A549 (cell line): ENCODE measurements at regions not wholly inside any gene's neighbourhood (a gene's known extent, or its start where the extent isn't known, plus 50 kb on each side); places are given as distances from the start of the nearest gene placed in this dataset.

ENCODE experiments used
- ATAC-seq, 2 experiments: fragments of 200-7000 bp in 1 of 2; fragments of >200 bp in 1 of 2; cut with Nextera tagmentation in 1 of 2; cut with Tn5 transposase in 1 of 2; 3 replicates each; pipeline versions ENCODE4 v1.8.0 to v1.9.1; 2018 to 2020; ENCODE audit warnings: mild to moderate bottlenecking in 1 of 2, moderate library complexity in 1 of 2
- CTCF ChIA-PET: fragments of 300-600 bp; sonication (Branson Sonifier 250); formaldehyde crosslinking; extraction: SDS; loops from one replicate; lab custom pipeline; 2021; ENCODE audit warnings: antibody characterized with exemption, inconsistent platforms; lab: Yijun Ruan, JAX
- POLR2A ChIA-PET: fragments of 350-600 bp; formaldehyde crosslinking; extraction: SDS; loops from one replicate; lab custom pipeline; 2021; ENCODE audit warnings: antibody characterized with exemption, inconsistent platforms; lab: Yijun Ruan, JAX
- DNase-seq, 2 experiments: peaks; one replicate each; pipeline versions ENCODE4 v3.0.0 to v3.0.0-alpha.2; 2011 to 2016; ENCODE audit warnings: low read depth in 1 of 2, low spot score in 1 of 2
- FAIRE-seq: peaks from 2 replicates; lab custom pipeline; 2011; peaks lifted over from hg19 to GRCh38; lab: Jason Lieb, UNC
- H3K27ac ChIP-seq, 2 experiments: fragments of >200 bp; sonication (Bioruptor Twin); formaldehyde crosslinking; 3 replicates each; pipeline ENCODE4 v1.5.1; 2016 to 2017
- H3K4me1 ChIP-seq: fragments of >200 bp; sonication (Bioruptor Twin); formaldehyde crosslinking; 3 replicates; pipeline ENCODE4 v1.6.1; 2016
- H3K4me2 ChIP-seq: fragments of >200 bp; sonication (Bioruptor Twin); formaldehyde crosslinking; 3 replicates; pipeline ENCODE4 v1.6.1; 2016
- H3K4me3 ChIP-seq: fragments of >200 bp; sonication (Bioruptor Twin); formaldehyde crosslinking; 3 replicates; pipeline ENCODE4 v1.5.1; 2016
- H3K9me3 ChIP-seq: fragments of >200 bp; sonication (Bioruptor Twin); formaldehyde crosslinking; 3 replicates; pipeline ENCODE4 v1.6.1; 2016
- BHLHE40 ChIP-seq: IDR thresholded peaks from 2 replicates; pipeline ENCODE4 v1.6.1; 2012; ENCODE audit warnings: low read depth, low read length, inconsistent platforms
- CBX2 ChIP-seq: fragments of 200-600 bp; sonication (generic); IDR thresholded peaks from 2 replicates; pipeline ENCODE4 v1.6.1; 2016; ENCODE audit warnings: low read depth, mild to moderate bottlenecking, borderline replicate concordance
- CBX8 ChIP-seq: fragments of 200-600 bp; sonication (generic); IDR thresholded peaks from 2 replicates; pipeline ENCODE4 v1.6.1; 2016
- CHD2 ChIP-seq: fragments of 150-350 bp; IDR thresholded peaks from 2 replicates; pipeline ENCODE4 v1.6.1; 2014; ENCODE audit warnings: low read length; ENCODE audit not compliant: partially characterized antibody
- EP300 ChIP-seq, 2 experiments: fragments of >200 bp; sonication (Bioruptor Twin); formaldehyde crosslinking; IDR thresholded peaks; 2 replicates in 1 of 2; 3 replicates in 1 of 2; pipeline ENCODE4 v1.6.1; 2016 to 2017
- ESRRA ChIP-seq: fragments of 150-350 bp; IDR thresholded peaks from 2 replicates; pipeline ENCODE4 v1.6.1; 2014; ENCODE audit warnings: mild to moderate bottlenecking, low read length, borderline replicate concordance
- FOSL2 ChIP-seq, 2 experiments: fragments of 450-650 bp in 1 of 2; fragments of >200 bp in 1 of 2; sonication (Bioruptor Twin) in 1 of 2; formaldehyde crosslinking; IDR thresholded peaks; 2 replicates each; pipeline versions ENCODE4 v1.5.0 to v1.6.1; 2016 to 2020; ENCODE audit warnings: mild to moderate bottlenecking in 1 of 2, moderate library complexity in 1 of 2
- GATA3 ChIP-seq: IDR thresholded peaks from 2 replicates; pipeline ENCODE4 v1.6.1; 2012; ENCODE audit warnings: borderline replicate concordance
- HDAC2 ChIP-seq: fragments of 200-600 bp; sonication (generic); IDR thresholded peaks from 2 replicates; pipeline ENCODE4 v1.6.1; 2016
- JUNB ChIP-seq: fragments of >200 bp; sonication (Bioruptor Twin); formaldehyde crosslinking; IDR thresholded peaks from 2 replicates; pipeline ENCODE4 v1.6.1; 2016
- KDM1A ChIP-seq: fragments of 200-600 bp; sonication (generic); IDR thresholded peaks from 2 replicates; pipeline ENCODE4 v1.6.1; 2016; ENCODE audit warnings: low read depth, mild to moderate bottlenecking
- MYC ChIP-seq: IDR thresholded peaks from 2 replicates; pipeline ENCODE4 v1.6.1; 2012; ENCODE audit warnings: mild to moderate bottlenecking, inconsistent platforms, low read length, improper control_type of control experiment, borderline replicate concordance
- NFE2L2 ChIP-seq: fragments of 150-350 bp; conservative IDR thresholded peaks from 2 replicates; pipeline ENCODE4 v1.6.1; 2014; ENCODE audit warnings: low read length
- NPAS2 ChIP-seq: fragments of 250-450 bp; sonication (Bioruptor Pico); IDR thresholded peaks from 2 replicates; pipeline ENCODE4 v1.8.0; 2022; ENCODE audit warnings: mild to moderate bottlenecking, moderate library complexity, borderline replicate concordance
- PHF8 ChIP-seq: fragments of 200-600 bp; sonication (generic); IDR thresholded peaks from 2 replicates; pipeline ENCODE4 v1.6.1; 2016; ENCODE audit warnings: low read depth, mild to moderate bottlenecking, antibody characterized with exemption, moderate library complexity, borderline replicate concordance
- POLR2A ChIP-seq: IDR thresholded peaks from 2 replicates; pipeline ENCODE4 v1.6.1; 2012; ENCODE audit warnings: mild to moderate bottlenecking, low read length
- RAD21 ChIP-seq, 2 experiments: fragments of >200 bp in 1 of 2; sonication (Bioruptor Twin) in 1 of 2; formaldehyde crosslinking in 1 of 2; IDR thresholded peaks in 1 of 2; conservative IDR thresholded peaks in 1 of 2; 2 replicates in 1 of 2; 3 replicates in 1 of 2; pipeline ENCODE4 v1.6.1; 2012 to 2018; ENCODE audit warnings: inconsistent platforms in 1 of 2
- TFCP2L1 ChIP-seq: fragments of 250-450 bp; sonication (Bioruptor Pico); IDR thresholded peaks from 2 replicates; pipeline ENCODE4 v1.5.0; 2021; ENCODE audit warnings: mild to moderate bottlenecking
- TP53 ChIP-seq: fragments of 250-450 bp; sonication (Bioruptor Pico); IDR thresholded peaks from 2 replicates; pipeline ENCODE4 v1.5.0; 2021; ENCODE audit warnings: mild to moderate bottlenecking, moderate library complexity
- ZNF302 ChIP-seq: fragments of 250-450 bp; sonication (Bioruptor Pico); IDR thresholded peaks from 2 replicates; pipeline ENCODE4 v1.9.0; 2021; ENCODE audit warnings: inconsistent platforms, mild to moderate bottlenecking, moderate library complexity
- ZSCAN20 ChIP-seq: fragments of 250-450 bp; sonication (Bioruptor Pico); IDR thresholded peaks from 2 replicates; pipeline ENCODE4 v1.8.0; 2022; ENCODE audit warnings: mild to moderate bottlenecking, moderate library complexity
- WGBS: methylation state at CpG from one replicate; pipeline ENCODE4 v1.1.6; 2017; ENCODE audit errors: missing lambda C conversion rate; 5-methylcytosine and 5-hydroxymethylcytosine counted together
- TF ChIP-seq, protein P1 (sequence below): IDR thresholded peaks from 2 replicates; pipeline ENCODE4 v1.6.1; 2012
- TF ChIP-seq, protein P2 (sequence below): fragments of >200 bp; sonication (Bioruptor Twin); formaldehyde crosslinking; IDR thresholded peaks from 3 replicates; pipeline ENCODE4 v1.6.1; 2016
- TF ChIP-seq, protein P3 (sequence below): fragments of >200 bp; sonication (Bioruptor Twin); formaldehyde crosslinking; IDR thresholded peaks from 2 replicates; pipeline ENCODE4 v1.6.1; 2016
- TF ChIP-seq, protein P4 (sequence below): fragments of 150-350 bp; IDR thresholded peaks from 2 replicates; pipeline ENCODE4 v1.6.1; 2014; ENCODE audit warnings: low read depth, mild to moderate bottlenecking, low read length
- TF ChIP-seq, protein P5 (sequence below): IDR thresholded peaks from 2 replicates; pipeline ENCODE4 v1.6.1; 2012; ENCODE audit warnings: low read depth, borderline replicate concordance
- TF ChIP-seq, protein P6 (sequence below): fragments of 450-650 bp; IDR thresholded peaks from 2 replicates; pipeline ENCODE4 v1.6.1; 2014; ENCODE audit warnings: antibody characterized with exemption
- TF ChIP-seq, protein P7 (sequence below): fragments of >200 bp; sonication (Bioruptor Twin); formaldehyde crosslinking; IDR thresholded peaks from 3 replicates; pipeline ENCODE4 v1.5.1; 2016

DNA sequence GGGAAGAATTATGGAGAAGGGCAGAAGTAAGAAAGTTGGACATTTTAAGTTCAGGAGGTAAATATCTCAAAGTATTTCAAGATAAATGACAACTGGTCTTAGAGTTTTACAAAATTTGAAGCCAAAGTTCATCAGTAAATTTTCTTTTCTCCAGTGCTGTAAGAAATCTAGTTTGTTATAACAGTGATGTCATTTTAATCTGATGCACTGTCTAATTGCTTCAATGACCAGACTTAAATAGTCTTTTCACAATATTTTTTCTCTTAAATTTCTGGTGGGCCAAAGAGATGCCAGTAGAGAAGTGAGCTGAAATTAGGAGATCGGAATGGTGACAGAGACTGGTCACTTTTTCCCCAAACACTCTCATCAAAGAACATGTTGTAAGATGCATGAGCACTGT lies 156.5 kb upstream of the TMEM161B start:
- H3K4me1 ChIP-seq, result no peaks in the 10 kb centered on the region
- no peak overlapping the region for H3K27ac ChIP-seq
- WGBS, result 53% methylated on average over 1 of the region's 1 CpG
- ChIA-PET POLR2A (no interaction called here), CTCF (no interaction called here)
- H3K4me3 ChIP-seq, result no peak overlapping the region
- no peaks in the 10 kb centered on the region for H3K9me3 ChIP-seq
- DNase-seq, result no peak
- FAIRE-seq, result no peak
- H3K4me2 ChIP-seq, result no peak overlapping the region
- no peak for ATAC-seq
- no peak for TF ChIP-seq ZSCAN20
- no peak for TF ChIP-seq FOSL2 (IDR thresholded peaks at IDR 0.05)
- TF ChIP-seq FOSL2 (CRISPR knock-in tag; IDR thresholded peaks at IDR 0.05), result no peak
- TF ChIP-seq, protein P1, sequence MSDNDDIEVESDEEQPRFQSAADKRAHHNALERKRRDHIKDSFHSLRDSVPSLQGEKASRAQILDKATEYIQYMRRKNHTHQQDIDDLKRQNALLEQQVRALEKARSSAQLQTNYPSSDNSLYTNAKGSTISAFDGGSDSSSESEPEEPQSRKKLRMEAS, result no peak
- TF ChIP-seq, protein P2, sequence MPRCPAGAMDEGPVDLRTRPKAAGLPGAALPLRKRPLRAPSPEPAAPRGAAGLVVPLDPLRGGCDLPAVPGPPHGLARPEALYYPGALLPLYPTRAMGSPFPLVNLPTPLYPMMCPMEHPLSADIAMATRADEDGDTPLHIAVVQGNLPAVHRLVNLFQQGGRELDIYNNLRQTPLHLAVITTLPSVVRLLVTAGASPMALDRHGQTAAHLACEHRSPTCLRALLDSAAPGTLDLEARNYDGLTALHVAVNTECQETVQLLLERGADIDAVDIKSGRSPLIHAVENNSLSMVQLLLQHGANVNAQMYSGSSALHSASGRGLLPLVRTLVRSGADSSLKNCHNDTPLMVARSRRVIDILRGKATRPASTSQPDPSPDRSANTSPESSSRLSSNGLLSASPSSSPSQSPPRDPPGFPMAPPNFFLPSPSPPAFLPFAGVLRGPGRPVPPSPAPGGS, result no peak
- TF ChIP-seq, protein P3, sequence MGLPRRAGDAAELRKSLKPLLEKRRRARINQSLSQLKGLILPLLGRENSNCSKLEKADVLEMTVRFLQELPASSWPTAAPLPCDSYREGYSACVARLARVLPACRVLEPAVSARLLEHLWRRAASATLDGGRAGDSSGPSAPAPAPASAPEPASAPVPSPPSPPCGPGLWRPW, result no peak

DNA sequence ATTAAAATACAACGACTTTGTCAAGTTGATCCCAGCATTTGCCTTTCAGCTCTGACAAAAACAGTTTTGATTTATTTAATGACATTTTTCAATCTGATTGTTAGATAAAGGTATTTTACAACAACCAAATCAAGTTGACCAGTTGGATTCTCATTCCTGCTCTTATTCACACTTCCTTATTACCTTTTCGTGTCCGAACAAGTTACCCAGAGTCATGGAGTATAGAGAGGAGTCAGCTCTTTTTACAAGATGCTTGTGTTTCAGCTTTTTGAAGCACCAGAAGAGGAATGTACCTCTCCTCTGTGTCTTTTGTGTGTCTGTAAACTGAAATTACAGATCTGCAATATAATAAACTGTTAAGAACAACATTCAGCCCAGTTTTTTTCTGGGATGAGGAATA lies 151.3 kb upstream of the TMEM161B start:
- FAIRE-seq (no peak), ATAC-seq (no peak), DNase-seq (no peak)
- Histone ChIP-seq H3K27ac (no peak overlapping the region), H3K4me1 (no peaks in the 10 kb centered on the region), H3K4me3 (no peak overlapping the region), H3K9me3 (no peaks in the 10 kb centered on the region), H3K4me2 (no peak overlapping the region)
- 55% methylated on average over 3 of the region's 3 CpGs for WGBS
- ChIA-PET CTCF (interaction anchor here (0.7 kb wide), 1 partner anchor 55 kb away, joined by 5 read pairs; no protein-coding TSS in a partner anchor), POLR2A (no interaction called here)
- TF ChIP-seq EP300 (IDR thresholded peaks at IDR 0.05) (no peak), KDM1A (no peak), JUNB (no peak), BHLHE40 (no peak), NFE2L2 (no peak), ESRRA (no peak), CHD2 (no peak), CBX8 (no peak), ZSCAN20 (no peak), RAD21 (conservative IDR thresholded peaks at IDR 0.05 in 1 of 2, IDR thresholded peaks at IDR 0.05 in 1 of 2) (no peak), CBX2 (no peak)
- TF ChIP-seq, protein P4, sequence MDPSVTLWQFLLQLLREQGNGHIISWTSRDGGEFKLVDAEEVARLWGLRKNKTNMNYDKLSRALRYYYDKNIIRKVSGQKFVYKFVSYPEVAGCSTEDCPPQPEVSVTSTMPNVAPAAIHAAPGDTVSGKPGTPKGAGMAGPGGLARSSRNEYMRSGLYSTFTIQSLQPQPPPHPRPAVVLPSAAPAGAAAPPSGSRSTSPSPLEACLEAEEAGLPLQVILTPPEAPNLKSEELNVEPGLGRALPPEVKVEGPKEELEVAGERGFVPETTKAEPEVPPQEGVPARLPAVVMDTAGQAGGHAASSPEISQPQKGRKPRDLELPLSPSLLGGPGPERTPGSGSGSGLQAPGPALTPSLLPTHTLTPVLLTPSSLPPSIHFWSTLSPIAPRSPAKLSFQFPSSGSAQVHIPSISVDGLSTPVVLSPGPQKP, result no peak
- TF ChIP-seq, protein P5, sequence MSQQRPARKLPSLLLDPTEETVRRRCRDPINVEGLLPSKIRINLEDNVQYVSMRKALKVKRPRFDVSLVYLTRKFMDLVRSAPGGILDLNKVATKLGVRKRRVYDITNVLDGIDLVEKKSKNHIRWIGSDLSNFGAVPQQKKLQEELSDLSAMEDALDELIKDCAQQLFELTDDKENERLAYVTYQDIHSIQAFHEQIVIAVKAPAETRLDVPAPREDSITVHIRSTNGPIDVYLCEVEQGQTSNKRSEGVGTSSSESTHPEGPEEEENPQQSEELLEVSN, result no peak
- TF ChIP-seq, protein P2, result no peak

DNA sequence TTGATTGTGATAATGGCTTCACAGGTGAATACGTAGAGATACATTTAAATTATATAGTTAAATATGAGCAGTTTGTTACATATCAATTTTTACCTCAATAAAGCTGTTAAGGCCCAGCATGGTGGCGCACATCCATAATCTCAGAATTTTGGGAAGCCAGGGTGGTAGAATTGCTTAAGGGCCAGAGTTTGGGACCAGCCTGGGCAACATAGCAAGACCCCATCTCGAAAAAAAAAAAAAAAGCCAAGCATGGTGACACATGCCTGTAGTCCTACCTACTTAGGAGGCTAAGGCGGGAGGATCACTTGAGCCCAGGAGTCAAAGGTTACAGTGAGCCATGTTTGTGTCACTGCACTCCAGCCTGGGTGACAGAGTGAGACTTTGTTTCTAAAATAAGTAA lies 138.7 kb upstream of the TMEM161B start:
- FAIRE-seq (no peak), ATAC-seq (no peak), DNase-seq (no peak)
- Histone ChIP-seq H3K4me3 (no peak overlapping the region), H3K4me1 (no peaks in the 10 kb centered on the region), H3K4me2 (no peak overlapping the region), H3K27ac (no peak overlapping the region), H3K9me3 (no peaks in the 10 kb centered on the region)
- WGBS, result 48% methylated on average over 4 of the region's 4 CpGs
- TF ChIP-seq, protein P3, result no peak
- TF ChIP-seq POLR2A, result no peak
- TF ChIP-seq, protein P6, sequence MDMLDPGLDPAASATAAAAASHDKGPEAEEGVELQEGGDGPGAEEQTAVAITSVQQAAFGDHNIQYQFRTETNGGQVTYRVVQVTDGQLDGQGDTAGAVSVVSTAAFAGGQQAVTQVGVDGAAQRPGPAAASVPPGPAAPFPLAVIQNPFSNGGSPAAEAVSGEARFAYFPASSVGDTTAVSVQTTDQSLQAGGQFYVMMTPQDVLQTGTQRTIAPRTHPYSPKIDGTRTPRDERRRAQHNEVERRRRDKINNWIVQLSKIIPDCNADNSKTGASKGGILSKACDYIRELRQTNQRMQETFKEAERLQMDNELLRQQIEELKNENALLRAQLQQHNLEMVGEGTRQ, result no peak
- TF ChIP-seq, protein P7, sequence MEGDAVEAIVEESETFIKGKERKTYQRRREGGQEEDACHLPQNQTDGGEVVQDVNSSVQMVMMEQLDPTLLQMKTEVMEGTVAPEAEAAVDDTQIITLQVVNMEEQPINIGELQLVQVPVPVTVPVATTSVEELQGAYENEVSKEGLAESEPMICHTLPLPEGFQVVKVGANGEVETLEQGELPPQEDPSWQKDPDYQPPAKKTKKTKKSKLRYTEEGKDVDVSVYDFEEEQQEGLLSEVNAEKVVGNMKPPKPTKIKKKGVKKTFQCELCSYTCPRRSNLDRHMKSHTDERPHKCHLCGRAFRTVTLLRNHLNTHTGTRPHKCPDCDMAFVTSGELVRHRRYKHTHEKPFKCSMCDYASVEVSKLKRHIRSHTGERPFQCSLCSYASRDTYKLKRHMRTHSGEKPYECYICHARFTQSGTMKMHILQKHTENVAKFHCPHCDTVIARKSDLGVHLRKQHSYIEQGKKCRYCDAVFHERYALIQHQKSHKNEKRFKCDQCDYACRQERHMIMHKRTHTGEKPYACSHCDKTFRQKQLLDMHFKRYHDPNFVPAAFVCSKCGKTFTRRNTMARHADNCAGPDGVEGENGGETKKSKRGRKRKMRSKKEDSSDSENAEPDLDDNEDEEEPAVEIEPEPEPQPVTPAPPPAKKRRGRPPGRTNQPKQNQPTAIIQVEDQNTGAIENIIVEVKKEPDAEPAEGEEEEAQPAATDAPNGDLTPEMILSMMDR, result no peak
- no peak for TF ChIP-seq HDAC2
- TF ChIP-seq NPAS2 (CRISPR knock-in tag), result no peak
- no peak for TF ChIP-seq PHF8
- TF ChIP-seq MYC, result no peak
- no peak for TF ChIP-seq ZNF302 (CRISPR knock-in tag)
- no peak for TF ChIP-seq TFCP2L1
- no peak for TF ChIP-seq GATA3
- TF ChIP-seq TP53 (CRISPR knock-in tag), result no peak
- ChIA-PET POLR2A (no interaction called here), CTCF (interaction anchor here (0.8 kb wide), 1 partner anchor 82 kb away, joined by 3 read pairs; no protein-coding TSS in a partner anchor)
